ENCODE measurements at regions not wholly inside any gene's neighbourhood (a gene's known extent, or its start where the extent isn't known, plus 50 kb on each side); places are given as distances from the start of the nearest gene placed in this dataset.

DNA sequence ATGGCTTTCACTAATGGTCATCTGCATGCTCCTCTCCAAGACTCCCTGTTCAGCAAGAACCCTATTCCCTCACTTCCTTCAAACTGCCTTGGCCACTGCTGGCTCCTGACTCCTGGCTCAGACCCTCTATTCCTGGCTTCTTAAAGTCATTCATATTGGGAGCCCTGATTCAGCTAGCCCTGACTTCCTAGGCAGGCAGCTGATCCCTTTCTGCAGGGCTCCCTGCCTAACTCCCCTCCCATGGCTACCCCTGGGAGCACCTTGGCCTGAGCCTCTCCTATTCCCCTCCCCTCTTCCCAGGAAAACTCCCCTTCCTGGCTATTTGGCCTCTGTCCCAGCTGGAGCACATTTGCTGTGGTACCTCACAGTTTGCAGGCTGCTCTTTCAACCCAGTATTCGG, 154.9 kb upstream of the PJA1 start:
- ChIA-PET POLR2A (no interaction called here), CTCF (no interaction called here)
- TF ChIP-seq, protein P1, sequence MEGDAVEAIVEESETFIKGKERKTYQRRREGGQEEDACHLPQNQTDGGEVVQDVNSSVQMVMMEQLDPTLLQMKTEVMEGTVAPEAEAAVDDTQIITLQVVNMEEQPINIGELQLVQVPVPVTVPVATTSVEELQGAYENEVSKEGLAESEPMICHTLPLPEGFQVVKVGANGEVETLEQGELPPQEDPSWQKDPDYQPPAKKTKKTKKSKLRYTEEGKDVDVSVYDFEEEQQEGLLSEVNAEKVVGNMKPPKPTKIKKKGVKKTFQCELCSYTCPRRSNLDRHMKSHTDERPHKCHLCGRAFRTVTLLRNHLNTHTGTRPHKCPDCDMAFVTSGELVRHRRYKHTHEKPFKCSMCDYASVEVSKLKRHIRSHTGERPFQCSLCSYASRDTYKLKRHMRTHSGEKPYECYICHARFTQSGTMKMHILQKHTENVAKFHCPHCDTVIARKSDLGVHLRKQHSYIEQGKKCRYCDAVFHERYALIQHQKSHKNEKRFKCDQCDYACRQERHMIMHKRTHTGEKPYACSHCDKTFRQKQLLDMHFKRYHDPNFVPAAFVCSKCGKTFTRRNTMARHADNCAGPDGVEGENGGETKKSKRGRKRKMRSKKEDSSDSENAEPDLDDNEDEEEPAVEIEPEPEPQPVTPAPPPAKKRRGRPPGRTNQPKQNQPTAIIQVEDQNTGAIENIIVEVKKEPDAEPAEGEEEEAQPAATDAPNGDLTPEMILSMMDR (IDR thresholded peaks at IDR 0.05; ENCODE audit: control extremely low read depth, extremely low read depth, low read depth, missing control alignments), result no peak
- no peak for DNase-seq (ENCODE audit: extremely low spot score)

DNA sequence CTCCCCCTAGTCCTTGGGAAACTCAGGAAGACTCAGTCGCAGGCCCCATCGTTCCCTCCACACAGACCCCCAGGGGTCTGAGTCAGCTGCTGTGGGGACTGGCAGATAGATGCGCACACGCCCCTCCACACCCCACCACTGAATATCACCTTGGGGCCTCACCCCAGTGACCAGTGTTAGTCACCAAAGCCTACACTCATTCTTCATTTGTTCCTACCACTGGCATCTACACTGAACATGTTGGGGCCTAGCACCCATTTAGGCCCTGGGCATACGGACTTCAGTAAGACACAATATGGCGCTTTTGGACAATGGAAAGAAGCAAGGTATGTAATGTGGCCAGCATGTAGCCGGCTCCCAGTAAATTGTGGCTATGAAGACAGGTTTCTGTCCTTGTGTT, 154.1 kb upstream of the PJA1 start:
- ChIA-PET POLR2A (no interaction called here), CTCF (no interaction called here)
- TF ChIP-seq, protein P1 (IDR thresholded peaks at IDR 0.05; ENCODE audit: control extremely low read depth, extremely low read depth, low read depth, missing control alignments), result no peak
- DNase-seq (ENCODE audit: extremely low spot score), result no peak

DNA sequence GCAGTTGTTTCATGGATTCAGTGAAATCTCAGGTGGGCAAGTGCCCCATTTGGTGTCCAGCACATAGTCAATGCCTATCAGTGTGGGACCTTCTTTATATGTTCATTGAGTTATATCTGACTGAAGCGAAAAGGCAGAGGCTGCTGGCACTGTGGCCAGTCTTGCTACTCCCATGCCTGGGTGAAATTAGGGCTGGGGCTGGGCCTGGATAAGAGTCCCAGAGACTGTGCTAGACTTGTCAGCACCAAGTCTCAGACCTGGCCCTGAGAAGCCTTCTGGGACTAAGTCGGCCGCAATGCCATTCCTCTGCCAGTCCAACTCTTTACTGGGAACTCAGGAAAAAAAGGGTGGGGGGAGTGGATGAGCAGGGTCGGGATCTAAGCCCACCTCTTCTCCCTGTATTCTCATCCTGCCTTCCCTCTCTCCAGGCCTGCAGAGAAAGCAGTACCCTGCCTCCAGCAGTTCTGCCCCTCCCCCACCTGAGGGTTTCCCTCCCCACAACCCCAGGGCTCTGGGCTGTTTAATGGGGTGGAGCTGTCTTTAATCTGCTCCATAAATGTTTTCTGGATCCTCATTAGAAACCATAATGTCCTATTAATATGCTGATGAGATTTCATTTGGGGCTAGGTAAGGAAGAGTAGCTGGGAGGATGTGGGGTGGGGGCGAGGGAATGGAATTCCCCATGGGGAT, 153.5 kb upstream of the PJA1 start:
- POLR2A ChIA-PET, result no interaction called here
- CTCF ChIA-PET, result no interaction called here
- no peak for DNase-seq (ENCODE audit: extremely low spot score)
- TF ChIP-seq, protein P1 (IDR thresholded peaks at IDR 0.05; ENCODE audit: control extremely low read depth, extremely low read depth, low read depth, missing control alignments), result no peak

DNA sequence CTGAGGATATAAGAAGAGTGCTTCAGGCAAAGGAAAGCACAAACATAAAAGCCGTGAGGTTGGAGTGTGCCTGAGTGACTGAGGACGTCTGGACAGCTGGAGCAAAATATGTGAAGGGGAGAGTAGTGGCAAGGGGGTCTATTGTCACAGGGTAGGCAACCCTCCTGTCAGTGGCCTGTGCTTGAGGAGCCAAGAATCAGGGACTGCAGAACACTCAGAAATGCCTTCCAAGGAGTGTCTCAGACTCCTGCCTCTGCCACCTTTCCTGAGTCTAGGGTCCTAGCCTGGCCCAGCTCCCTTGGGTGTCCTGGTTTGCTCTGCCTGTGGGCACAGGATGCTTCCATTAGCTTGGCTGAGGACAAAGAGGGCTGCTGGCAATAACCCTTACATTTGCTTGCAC, 152.5 kb upstream of the PJA1 start:
- DNase-seq (ENCODE audit: extremely low spot score), result no peak
- TF ChIP-seq, protein P1 (IDR thresholded peaks at IDR 0.05; ENCODE audit: control extremely low read depth, extremely low read depth, low read depth, missing control alignments), result no peak
- ChIA-PET CTCF (no interaction called here), POLR2A (no interaction called here)

DNA sequence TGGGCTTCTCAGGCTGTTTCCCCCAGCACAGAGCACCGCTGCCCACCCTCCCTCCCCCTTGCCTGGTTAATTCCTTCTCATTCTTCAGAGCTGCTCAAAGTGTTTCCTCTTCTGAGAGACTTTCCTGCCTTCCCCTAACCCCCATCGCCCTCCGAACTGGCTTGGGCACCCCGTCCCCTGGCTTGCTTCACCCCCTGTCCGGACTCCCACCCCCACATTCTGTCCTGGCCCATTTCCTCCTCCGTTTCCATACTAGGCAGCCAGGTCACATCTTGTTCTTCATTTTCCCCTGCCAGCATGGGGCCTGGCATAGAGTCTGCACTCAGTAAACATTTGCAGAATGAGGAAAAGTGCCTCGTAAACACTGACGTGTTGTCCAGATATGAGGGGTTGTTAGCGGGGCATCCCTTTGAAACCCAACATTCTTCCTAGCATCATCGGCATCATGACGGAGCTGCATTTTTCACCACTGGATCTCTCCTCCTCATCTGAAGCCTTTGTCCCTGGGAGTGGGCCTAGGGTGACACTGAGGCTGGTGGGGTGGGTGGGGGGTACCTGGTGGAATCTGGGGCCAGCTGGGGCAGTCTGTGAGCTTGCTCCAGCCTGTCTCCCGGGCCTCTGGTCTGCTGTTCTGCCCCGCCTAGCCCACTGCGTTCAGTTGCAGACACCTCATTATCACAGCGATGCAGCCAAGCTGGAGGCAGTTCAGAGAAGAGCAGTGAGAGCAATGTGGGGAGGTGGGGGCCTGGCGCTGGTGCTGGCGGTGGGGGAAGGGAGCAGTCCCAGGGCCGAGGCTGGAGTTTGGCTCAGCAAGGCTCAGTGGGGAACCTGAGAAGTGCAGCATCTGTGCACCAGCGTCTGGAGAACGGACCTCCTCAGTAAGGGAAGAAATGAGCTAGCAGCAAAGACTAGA, 149.4 kb upstream of the PJA1 start:
- DNase-seq (ENCODE audit: extremely low spot score), result no peak
- TF ChIP-seq, protein P1 (IDR thresholded peaks at IDR 0.05; ENCODE audit: control extremely low read depth, extremely low read depth, low read depth, missing control alignments), result no peak
- POLR2A ChIA-PET, result no interaction called here
- CTCF ChIA-PET, result interaction anchor here (1.0 kb wide), 1 partner anchor 73 kb away, joined by 3 read pairs; no protein-coding TSS in a partner anchor

DNA sequence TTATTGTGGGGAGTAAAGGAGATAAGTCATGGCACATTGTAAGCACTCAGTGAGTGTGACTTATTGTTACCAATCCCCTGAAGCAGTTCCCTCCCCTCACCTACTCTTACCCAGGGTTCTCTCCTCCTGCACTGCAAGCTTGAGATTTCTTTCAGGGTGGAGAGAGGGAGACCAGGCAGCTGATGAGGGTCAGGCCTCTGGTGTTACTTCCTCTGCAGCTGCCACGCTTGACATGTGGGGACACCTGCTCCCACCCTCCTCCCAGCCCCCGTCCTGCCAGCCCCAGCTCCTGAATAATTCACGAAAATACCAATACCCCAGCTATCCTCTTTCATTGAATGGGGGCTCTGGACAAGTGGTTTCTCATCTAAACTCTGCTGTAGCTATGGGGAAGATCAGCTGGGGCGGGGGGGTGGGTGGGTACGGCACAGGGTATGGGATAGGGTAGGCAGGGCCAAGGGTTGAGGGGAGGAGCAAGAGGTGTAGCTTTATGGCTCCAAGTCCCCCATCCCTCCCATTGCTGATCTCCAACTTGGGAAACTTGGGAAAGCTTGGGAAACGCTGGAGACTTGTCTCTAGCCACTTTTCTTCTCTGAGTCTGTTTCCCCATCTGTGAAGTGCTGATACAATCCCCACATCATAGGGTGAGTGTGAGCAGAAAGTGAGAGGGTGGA, 148.5 kb upstream of the PJA1 start:
- POLR2A ChIA-PET, result no interaction called here
- CTCF ChIA-PET, result no interaction called here
- TF ChIP-seq, protein P1 (IDR thresholded peaks at IDR 0.05; ENCODE audit: control extremely low read depth, extremely low read depth, low read depth, missing control alignments), result no peak
- DNase-seq (ENCODE audit: extremely low spot score), result no peak
